GM21737 (cell line): ENCODE measurements at regions not wholly inside any gene's neighbourhood (a gene's known extent, or its start where the extent isn't known, plus 50 kb on each side); places are given as distances from the start of the nearest gene placed in this dataset.

Experiments used
- ATAC-seq: cut with Tn5 transposase; IDR thresholded peaks from one replicate; pipeline ENCODE4 v1.9.1; 2021; ENCODE audit warnings: mild to moderate bottlenecking, moderate library complexity; ENCODE audit not compliant: unreplicated experiment

DNA sequence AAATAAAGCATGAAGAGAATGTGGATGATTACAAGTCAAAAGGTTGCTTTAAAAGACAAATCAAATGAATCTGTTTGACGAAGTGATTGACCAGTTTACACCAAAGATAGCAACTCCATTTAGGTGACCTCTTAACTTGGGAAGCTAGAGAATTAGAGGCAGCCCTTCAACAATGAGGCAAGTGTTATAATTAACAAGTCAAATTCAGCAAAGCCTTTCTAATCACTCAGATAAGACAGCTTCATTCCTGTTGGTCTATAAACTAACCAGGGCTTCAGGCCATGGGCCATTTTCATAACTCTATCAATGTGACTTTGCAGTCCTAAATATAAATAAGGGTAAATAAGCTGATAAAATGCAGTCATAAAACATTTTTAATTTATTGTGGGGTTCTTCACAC, 712.2 kb upstream of the SEMA6A start:
- no peak for ATAC-seq

DNA sequence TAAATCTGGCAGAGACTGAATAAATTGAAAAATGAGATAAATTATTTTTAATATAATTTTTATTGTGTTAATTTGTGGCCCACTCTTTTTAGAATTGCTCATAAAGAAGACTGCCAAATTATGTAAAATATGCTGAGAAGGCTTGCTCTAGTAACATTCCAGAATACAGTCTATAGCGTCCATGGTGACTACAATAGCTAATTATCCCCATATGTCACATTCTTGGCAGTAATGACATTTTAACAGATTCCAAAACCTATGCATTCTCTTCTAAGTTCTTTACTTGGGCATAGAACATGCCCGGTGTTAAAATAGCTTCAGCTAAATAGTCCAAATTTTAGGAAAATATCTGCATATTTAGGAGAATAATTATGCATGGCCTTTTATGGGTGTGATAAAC, 697.0 kb upstream of the SEMA6A start:
- no peak for ATAC-seq

DNA sequence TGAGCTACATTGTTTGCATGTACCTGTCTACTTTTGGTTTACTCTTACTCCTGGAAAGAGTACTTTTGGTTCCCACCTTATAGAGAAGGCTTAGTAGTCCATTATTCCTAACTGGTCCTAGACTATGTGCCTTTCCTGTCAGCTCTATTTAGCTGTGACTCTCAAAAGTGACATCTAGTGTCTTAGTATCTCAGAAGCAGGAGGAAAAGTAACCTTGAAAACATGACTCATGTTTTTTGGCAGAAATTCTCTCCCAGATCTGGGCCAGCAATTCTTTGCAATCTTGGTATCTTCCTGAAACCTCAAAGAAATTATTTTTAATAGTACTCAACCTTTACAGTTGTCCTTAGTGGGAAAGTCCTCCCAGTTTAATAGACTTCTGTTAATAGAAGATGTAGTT, 691.7 kb upstream of the SEMA6A start:
- no peak for ATAC-seq

DNA sequence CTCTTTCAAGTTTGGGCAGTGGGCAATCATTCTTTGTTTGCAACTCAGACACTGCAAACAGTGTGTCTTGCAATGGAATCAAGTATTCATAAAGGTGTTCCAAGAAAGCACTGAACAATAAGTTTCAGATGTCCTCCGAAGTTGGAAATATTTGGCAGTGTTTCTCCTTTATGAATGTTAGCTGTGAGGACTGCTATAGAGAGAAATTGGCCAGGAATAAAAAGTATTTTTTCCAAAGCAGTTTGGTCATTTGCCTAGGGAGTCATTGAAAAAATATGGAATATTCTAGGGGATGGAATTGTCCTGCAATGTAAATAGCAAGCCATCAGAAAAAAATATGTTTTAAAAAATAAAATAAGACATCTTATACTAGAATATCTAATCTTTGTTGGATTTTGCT, 688.6 kb upstream of the SEMA6A start:
- no peak for ATAC-seq

DNA sequence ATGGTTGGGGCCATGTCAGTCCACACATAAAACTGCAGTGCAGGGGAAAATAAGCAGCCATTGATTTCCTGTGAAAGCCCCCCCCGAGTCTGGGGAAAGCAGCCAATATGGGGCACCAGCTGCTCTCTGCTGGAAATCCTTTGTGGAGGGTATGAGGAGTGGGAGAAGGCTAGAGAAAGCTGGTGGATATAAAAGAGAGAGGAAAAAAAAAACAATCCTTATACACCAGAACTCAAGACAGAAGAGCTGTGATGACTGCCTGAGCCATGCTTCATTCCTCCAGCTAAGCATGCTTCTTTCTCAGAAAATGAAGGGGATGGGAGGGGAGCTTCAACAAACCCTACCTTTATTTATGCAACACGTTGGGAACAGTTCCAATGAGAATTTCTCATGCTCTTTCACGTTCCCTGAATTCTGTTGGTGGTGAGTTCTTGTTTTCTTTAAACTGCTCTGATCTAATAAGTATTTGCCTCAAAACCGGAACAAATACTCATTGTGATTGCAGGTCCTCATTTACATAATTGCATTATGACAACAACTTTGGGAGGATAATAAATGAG, 688.0 kb upstream of the SEMA6A start:
- no peak for ATAC-seq

DNA sequence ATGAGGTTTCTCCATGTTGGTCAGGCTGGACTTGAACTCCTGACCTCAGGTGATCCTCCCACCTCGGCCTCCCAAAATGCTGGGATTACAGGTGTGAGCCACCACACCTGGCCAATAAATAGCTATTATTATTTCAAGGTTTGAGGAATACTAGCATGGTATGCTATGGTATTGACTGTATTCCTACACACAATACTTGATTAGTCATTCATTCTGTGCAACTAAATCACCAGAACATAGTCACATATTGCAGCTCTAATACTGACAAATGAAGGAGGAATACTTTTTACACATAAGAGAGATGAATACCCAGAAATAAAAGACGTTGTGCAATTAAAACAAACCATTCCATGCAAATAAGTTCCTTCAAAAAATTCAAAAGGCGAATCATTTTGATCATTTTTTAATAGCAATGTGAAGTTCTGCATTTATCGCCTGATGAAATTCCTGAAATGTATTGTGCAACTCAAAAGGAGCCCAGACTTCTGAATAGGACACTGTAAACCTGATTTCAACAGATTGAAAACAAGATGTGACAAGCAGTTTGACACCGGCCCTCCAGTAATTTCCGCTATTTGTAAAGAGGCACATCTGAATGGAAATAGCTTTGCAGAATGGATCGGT, 687.4 kb upstream of the SEMA6A start:
- no peak for ATAC-seq

DNA sequence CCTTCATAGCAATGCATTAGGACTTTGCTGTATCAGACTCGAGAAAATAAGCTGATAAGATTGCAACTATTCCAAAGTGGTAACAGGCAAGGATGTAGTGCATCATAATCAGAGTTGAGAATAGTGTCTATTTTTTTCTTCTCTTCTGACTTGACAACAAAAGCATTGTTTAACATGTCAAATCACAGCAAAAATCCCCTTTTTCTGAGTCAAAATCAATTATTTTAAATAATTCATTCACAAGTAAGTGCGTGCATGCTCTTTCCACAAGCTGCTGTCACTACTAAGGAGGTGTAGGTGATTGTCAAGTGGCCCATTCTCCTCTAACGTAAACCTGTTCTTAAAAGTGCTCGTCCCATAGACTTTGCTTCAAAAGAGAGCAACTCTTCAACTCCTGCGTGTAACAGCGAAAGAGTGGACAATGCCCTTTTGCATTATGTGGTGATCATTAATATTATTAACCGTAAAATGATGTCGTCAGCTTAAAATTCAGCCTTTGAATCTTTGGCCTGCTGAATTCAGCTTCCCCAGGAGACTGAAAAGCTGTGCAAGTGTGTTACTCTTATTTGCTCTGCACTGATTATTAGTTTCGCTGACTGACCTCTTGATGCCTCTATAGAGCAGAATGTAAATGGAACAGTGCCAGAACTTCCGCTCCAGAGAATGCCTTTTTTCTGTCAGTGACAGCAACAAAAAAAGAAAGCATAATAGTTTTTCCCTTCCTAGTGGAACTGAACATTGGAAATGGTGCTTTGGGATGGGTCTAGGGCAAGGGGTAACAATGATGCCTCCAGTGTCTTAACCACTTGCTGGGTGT, 680.8 kb upstream of the SEMA6A start:
- no peak for ATAC-seq

DNA sequence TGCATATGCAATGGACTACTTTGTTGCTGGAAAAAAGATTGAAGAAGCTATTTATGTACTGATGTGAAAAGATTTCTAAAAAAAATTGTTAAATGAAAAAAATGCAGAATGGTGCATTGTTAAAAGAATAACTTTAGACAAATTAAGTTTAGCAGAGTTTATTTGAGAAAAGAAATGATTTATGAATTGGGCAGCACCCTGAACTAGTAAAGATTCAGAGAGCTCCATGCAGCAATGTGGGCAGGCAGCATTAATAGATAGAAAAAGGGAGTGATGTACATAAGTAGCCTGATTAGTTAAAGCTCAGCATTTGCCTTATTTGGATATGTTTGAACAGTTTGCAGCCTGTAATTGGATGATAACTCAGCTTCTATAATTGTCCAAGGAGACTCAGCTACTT, 677.9 kb upstream of the SEMA6A start:
- ATAC-seq, result no peak

DNA sequence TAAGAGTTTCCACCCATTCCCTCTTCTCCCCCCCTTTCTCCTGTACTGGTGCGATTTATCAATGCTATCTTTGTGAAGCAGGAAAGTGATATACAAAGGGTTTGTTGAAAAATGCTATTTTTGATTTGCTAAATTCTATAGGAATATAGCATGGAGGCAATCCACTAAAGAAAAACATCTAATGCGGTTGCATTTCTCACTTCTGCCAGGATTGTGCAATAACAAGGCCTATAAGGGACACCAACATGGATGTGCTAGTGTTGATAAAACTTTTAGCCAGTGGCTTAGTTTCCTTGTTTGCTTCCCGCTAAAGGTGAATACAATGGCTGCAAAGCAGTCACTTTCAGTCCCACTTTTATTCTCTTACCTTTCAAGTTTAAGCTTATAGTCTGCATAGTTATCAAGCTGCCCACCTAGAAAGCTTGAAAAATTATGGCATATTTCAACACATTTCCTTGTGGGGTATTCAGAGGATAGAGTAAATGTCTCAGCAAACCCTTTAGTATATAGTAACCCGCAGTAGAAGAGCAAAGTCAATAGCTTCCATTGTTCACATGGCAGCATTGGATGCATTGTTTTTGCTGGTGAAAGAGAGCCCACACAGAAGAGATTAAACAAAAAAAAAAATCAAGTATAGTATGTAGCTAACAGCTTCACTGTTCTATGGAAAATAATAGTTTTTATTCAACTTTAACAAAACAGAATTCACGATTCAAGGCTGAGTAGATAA, 674.6 kb upstream of the SEMA6A start:
- no peak for ATAC-seq

DNA sequence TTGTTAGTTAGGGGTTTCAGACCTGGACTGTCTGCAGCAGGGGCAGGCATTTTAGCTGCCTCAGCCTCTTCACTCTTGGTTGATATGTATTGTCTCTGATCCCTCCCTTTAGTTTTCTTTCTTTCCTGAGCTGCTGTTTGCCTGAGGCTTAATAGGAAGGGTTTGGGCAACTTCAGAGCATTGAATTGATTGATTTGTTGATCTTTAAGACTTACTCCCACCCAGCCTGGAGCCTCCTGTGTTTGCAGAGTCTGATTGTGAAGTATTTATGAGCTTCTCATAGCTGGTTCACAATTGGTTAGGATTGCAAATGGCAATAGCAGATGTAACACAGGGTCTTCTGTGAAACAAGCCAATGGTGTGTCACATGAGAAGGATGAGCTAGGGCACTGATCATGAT, 671.8 kb upstream of the SEMA6A start:
- ATAC-seq, result no peak

DNA sequence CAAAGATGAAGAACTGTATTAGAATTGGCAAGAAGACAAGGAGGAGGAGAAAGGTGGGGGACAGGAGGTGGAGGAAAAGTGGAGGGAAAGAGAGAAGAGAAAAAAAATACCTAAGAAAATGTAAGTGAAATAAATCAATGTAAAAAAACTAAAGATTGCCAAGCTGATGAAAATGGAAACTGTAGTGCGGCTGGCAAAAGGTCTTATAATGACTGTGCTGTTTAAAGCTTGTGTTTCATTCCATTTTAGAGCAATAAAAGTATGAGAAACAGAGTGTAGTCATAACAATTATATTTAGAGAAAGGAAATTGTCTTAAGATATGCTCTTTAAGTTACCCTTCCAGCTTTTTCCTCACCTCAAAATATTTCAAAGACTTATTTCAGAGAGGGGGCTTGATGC, 670.5 kb upstream of the SEMA6A start:
- ATAC-seq, result no peak

DNA sequence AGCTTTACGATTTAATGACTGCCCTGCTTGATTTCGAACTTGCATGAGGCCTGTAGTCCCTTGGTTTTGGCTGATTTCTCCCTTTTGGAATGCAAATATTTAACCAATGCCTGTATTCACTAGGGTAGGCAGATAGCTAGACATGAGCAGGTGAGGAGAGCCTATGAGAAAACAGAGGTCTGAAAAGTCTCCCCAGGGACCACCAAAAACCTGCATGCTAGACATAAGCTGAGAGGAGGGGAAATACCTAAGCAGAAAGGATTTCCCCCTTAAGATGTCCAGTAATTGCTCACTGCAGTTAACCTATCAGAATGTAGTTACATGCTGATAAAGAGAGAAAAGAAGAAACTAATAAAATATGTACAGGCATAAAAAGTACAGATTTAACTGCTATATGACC, 667.4 kb upstream of the SEMA6A start:
- no peak for ATAC-seq

DNA sequence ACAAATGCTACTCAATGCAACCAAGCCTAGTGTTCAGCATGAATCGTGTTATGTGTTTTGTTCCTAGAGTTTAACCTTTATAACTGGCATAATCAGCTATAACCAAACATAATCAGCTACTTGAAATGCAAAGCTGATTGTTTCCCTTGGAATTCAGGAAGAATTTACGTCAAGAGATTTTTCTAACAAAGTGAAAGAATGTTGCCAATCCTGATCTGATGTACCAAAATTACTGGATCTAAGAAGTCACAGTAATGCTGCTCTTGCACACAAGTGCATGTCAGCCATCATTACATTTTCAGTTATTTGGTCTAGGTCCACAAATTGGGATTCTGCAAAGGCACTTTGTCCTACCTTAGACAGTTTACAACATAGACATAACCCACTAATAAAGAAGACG, 662.3 kb upstream of the SEMA6A start:
- no peak for ATAC-seq

DNA sequence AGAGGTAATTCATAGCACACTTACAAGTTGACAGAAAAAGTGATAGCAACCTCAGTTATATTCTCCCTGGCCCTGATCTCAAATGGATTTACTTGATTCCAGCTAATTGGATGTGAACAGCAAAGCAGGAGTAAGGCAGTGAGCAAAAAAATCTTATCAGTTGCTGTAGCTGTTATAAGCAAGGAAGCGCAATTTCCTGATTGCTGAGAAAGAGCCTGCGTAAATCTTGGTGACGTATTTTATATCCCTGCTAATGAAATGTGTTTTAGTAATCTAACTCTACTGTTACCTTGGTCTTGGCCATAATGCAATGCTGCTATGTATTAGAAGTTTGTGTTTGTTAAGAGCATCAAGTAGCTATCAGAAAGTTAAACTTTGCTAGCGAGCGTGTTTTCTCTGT, 661.2 kb upstream of the SEMA6A start:
- no peak for ATAC-seq

DNA sequence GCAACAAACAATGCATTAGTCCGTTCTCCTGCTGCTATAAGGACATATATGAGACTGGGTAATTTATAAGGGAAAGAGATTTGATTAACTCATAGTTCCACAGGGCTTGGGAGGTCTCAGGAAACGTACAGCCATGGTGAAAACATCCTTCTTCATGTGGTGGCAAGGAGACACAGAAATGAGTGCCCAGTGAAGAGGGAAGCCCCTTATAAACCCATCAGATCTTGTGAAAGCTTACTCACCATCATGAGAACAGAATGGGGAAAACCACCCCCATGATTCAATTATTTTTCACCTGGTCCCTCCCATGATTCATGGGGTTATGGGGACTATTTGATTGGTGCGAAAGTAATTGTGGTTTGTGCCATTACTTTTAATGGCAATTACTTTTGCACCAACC, 655.8 kb upstream of the SEMA6A start:
- no peak for ATAC-seq

DNA sequence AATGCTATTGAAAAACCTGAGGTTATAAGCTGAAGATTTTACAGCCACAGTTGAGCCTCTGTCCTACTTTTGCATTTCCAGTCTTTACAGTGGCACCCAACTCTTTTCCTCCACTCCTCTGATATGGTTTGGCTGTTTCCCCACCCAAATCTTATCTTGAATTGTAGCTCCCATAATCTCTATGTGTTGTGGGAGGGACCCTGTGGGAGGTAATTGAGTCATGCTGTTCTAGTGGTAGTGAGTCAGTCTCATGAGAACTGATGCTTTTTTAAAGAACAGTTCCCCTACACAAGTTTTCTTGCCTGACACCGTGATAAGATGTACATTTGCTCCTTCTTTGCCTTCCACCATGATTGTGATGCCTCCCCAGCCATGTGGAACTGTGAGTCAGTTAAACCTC, 646.1 kb upstream of the SEMA6A start:
- no peak for ATAC-seq

DNA sequence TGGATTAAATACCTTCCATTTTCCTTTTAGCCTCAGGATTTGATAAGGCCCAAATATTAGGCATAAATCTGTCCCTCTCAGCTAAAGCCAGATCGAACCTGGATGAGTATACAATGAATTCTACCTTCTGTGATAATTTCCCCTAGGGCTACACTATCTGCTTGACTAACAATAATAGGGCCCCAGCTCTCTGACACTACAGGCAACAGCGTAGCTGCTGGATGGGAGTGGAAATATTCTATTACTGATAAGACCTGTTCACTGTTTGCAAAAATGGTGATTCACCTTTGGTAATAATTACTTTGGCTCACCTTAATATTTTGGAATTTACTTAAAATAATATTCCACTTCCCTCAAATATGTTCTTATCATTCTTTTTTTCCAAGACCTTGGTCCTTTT, 644.2 kb upstream of the SEMA6A start:
- ATAC-seq, result no peak

DNA sequence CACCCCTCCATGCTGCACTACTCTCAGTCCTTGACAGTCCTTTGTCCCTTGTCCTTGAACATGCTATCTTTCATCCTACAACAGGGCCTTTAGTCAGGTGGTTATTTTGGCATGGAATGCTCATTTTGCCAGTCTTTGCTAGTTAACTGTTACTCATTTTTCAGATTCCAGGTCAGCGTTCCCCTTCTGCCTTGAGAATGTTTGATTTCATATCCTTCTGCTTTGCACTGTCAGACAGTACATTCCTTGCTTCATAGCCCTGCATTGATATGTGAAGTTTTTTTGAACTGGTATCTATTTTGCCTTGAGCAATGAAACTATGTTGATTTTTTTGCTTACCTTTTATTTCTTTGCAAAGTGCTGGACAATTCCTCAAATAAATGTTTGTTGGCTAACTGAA, 638.2 kb upstream of the SEMA6A start:
- no peak for ATAC-seq

DNA sequence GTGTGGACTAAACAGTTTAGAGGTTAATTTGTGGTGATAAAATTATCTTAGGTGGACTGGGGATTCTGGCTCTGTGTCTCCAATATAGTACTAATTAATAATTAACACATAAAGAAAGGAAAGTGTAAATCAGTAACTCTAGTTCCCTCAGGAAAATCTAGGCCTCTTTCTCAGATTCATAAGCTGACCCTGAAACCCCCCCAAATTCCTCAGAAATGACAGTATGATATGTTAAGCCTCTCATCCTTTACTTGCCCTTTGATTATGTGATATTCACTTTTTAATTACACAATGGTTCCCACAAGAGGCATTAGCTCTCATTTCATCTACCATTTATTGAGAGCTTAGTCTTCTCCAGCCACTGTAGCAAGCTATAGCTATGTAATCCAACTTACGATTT, 636.2 kb upstream of the SEMA6A start:
- no peak for ATAC-seq

DNA sequence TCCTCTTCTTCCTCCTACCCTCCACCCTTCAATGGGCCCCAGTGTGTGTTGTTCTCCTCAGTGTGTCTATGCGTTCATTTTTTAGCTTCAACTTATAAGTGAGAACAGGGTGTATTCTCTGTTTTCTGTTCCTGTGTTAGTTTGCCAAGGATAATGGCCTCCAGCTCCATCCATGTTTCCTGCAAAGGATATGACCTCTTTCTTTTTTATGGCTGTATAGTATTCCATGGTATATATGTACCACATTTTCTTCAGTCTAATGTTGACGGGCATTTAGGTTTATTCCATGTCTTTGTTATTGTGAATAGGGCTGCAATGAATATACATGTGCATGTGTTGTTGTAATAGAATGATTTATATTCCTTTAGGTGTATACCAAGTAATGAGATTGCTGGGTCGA, 634.9 kb upstream of the SEMA6A start:
- no peak for ATAC-seq

DNA sequence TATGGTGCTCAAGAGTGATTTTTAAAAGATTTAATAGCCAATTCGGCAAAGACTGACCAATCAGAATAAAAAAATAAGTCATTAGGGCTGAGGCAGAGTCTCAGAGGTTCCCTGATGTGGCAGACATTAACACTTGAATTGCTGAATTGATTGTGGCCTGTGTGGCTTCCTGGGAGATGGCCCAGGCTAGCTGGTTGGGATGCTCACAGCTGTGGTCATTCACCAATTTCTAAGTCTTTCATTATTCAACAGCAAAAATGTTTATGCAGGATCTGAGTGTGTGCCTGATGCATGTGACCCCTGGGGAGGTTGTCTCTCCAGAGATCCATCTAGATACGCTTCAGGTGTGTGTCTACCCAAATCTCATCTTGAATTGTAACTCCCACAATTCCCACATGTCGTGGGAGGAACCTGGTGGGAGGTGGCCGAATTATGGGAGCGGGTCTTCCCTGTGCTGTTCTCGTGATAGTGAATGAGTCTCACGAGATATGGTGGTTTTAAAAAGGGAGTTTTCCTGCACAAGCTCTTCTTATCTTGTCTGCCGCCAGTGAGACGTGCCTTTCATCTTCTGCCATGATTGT, 632.6 kb upstream of the SEMA6A start:
- no peak for ATAC-seq

DNA sequence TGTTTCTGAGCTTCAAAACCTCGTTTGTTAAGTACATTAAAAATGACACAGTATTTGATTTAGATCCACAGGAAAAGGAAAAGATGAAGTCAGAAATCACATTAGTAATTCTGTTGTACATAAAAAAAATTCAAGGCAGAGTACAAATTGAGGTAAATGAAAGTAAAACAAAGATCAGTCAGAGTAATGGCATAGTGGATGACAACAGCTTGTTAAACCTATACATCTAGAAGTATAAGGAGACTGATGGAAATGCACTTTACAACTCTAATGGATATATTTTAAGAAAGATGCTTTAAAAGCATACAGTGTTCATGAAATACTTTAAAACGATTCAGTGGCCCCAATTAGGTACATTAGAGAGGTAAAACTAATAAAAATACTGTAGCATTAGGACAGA, 631.3 kb upstream of the SEMA6A start:
- ATAC-seq, result no peak
